GM23338 (cell line): ENCODE measurements at regions not wholly inside any gene's neighbourhood (a gene's known extent, or its start where the extent isn't known, plus 50 kb on each side); places are given as distances from the start of the nearest gene placed in this dataset.
A peak's percentile ranks its signal among the peaks of the same experiment; 100 is the strongest.

Experiments
- ATAC-seq: fragments of 200-7000 bp; cut with Tn5 transposase; 3 replicates; pipeline ENCODE4 v1.9.1; 2020
- DNase-seq: peaks from one replicate; pipeline ENCODE4 v3.0.0-alpha.2; 2015; ENCODE audit warnings: low spot score
- H2AFZ ChIP-seq: fragments of 200-600 bp; sonication (generic); 2 replicates; pipeline ENCODE4 v1.8.0; 2016; ENCODE audit warnings: antibody characterized with exemption, mild to moderate bottlenecking, moderate library complexity
- H3F3A ChIP-seq: fragments of 200-600 bp; sonication (generic); replicated peaks from 2 replicates; pipeline ENCODE4 v1.8.0; 2017; ENCODE audit warnings: antibody characterized with exemption, mixed run types, low read depth
- H3K27ac ChIP-seq: fragments of 200-600 bp; sonication (generic); 2 replicates; pipeline ENCODE4 v1.6.1; 2016; ENCODE audit warnings: low read depth
- H3K27me3 ChIP-seq: fragments of 200-600 bp; sonication (generic); 2 replicates; pipeline ENCODE4 v1.8.0; 2016; ENCODE audit warnings: mild to moderate bottlenecking, mixed run types, moderate library complexity; ENCODE audit not compliant: insufficient read depth
- H3K36me3 ChIP-seq: fragments of 200-600 bp; sonication (generic); 2 replicates; pipeline ENCODE4 v1.8.0; 2016; ENCODE audit warnings: mild to moderate bottlenecking; ENCODE audit not compliant: insufficient read depth
- H3K4me1 ChIP-seq: fragments of 200-600 bp; sonication (generic); 2 replicates; pipeline ENCODE4 v1.8.0; 2016; ENCODE audit warnings: mild to moderate bottlenecking, moderate library complexity; ENCODE audit not compliant: insufficient read depth
- H3K4me2 ChIP-seq: fragments of 200-600 bp; sonication (generic); 2 replicates; pipeline ENCODE4 v1.7.1; 2017; ENCODE audit warnings: mixed run types
- H3K4me3 ChIP-seq: fragments of 200-600 bp; sonication (generic); 2 replicates; pipeline ENCODE4 v1.6.1; 2016; ENCODE audit warnings: mixed run types
- H3K79me2 ChIP-seq: fragments of 200-600 bp; sonication (generic); replicated peaks from 2 replicates; pipeline ENCODE4 v1.8.0; 2017; ENCODE audit warnings: mild to moderate bottlenecking; ENCODE audit not compliant: insufficient read depth
- H3K9me2 ChIP-seq: fragments of 200-600 bp; sonication (generic); 2 replicates; pipeline ENCODE4 v1.8.0; 2017; ENCODE audit not compliant: insufficient read depth
- H4K20me1 ChIP-seq: fragments of 200-600 bp; sonication (generic); replicated peaks from 2 replicates; pipeline ENCODE4 v1.8.0; 2017; ENCODE audit warnings: mild to moderate bottlenecking; ENCODE audit not compliant: insufficient read depth
- H3K27ac Mint-ChIP-seq: 2 replicates; pipeline ENCODE4 v1.8.0; 2020; ENCODE audit warnings: inconsistent platforms, mild to moderate bottlenecking, moderate library complexity, mixed read lengths
- H3K27me3 Mint-ChIP-seq: 3 replicates; pipeline ENCODE4 v1.8.0; 2022; ENCODE audit warnings: low read depth, mild to moderate bottlenecking, moderate library complexity, mixed read lengths, inconsistent platforms; ENCODE audit not compliant: insufficient read depth, poor library complexity
- H3K36me3 Mint-ChIP-seq: 3 replicates; pipeline ENCODE4 v1.8.0; 2021; ENCODE audit warnings: low read depth, mild to moderate bottlenecking, inconsistent platforms, moderate library complexity, mixed read lengths
- H3K4me1 Mint-ChIP-seq: 3 replicates; pipeline ENCODE4 v1.8.0; 2020; ENCODE audit warnings: mild to moderate bottlenecking, inconsistent platforms, mixed read lengths
- H3K4me3 Mint-ChIP-seq: 3 replicates; pipeline ENCODE4 v1.8.0; 2021; ENCODE audit warnings: moderate library complexity, mild to moderate bottlenecking, inconsistent platforms, mixed read lengths
- H3K9me3 Mint-ChIP-seq: 3 replicates; pipeline ENCODE4 v1.8.0; 2020; ENCODE audit warnings: moderate library complexity, mild to moderate bottlenecking, inconsistent platforms, mixed read lengths
- CTCF ChIP-seq, 2 experiments: fragments of 200-600 bp in 1 of 2; sonication (generic) in 1 of 2; conservative IDR thresholded peaks; 2 replicates each; pipeline versions ENCODE4 v1.5.1 to v1.6.1; 2016 to 2017; ENCODE audit warnings: antibody characterized with exemption in 2 of 2, low read depth in 2 of 2, mild to moderate bottlenecking in 2 of 2, moderate library complexity in 1 of 2
- EZH2phosphoT487 ChIP-seq: fragments of 200-600 bp; sonication (generic); IDR thresholded peaks from one replicate; pipeline ENCODE4 v1.8.1; 2018; ENCODE audit warnings: antibody characterized with exemption; ENCODE audit not compliant: unreplicated experiment
- ZNF114 ChIP-seq: fragments of 250-450 bp; sonication (Bioruptor Pico); IDR thresholded peaks from 2 replicates; pipeline ENCODE4 v1.5.0; 2020; ENCODE audit warnings: mild to moderate bottlenecking, moderate library complexity
- ZNF462 ChIP-seq: fragments of 250-450 bp; sonication (Bioruptor Pico); IDR thresholded peaks from 2 replicates; pipeline ENCODE4 v1.5.0; 2020; ENCODE audit warnings: mild to moderate bottlenecking, moderate library complexity

- Mint-ChIP-seq H3K4me1 (peaks cover 13% of the 10 kb centered on the region), H3K9me3 (peaks cover 11% of the 10 kb centered on the region), H3K27ac (no peak overlapping the region), H3K27me3 (no peaks in the 10 kb centered on the region), H3K36me3 (no peaks in the 10 kb centered on the region; the same call in 2 of the 3 replicates), H3K4me3 (no peak overlapping the region)
- no peak for TF ChIP-seq EZH2phosphoT487
- TF ChIP-seq ZNF114, result no peak
- no peak for TF ChIP-seq ZNF462 (CRISPR knock-in tag)
- no peak for TF ChIP-seq CTCF (conservative IDR thresholded peaks at IDR 0.05; ENCODE audit: low read depth in 2 of 2)
- H3K4me2 ChIP-seq, result no peak overlapping the region
- no peaks in the 10 kb centered on the region for H3K36me3 ChIP-seq
- no peaks in the 10 kb centered on the region for H3K4me1 ChIP-seq
- DNase-seq (peak; percentile 20), ATAC-seq (no peak)
- no peaks in the 10 kb centered on the region for H3K79me2 ChIP-seq
- no peak overlapping the region for H3K4me3 ChIP-seq
- no peaks in the 10 kb centered on the region for H3K27me3 ChIP-seq
- H3F3A ChIP-seq, result no peaks in the 10 kb centered on the region
- H4K20me1 ChIP-seq, result no peaks in the 10 kb centered on the region
- no peak overlapping the region for H3K27ac ChIP-seq
- peak overlapping the region; percentile 53; the same call in 1 of the 2 replicates for H2AFZ ChIP-seq
- H3K9me2 ChIP-seq, result no peaks in the 10 kb centered on the region
Measured at GRCh38 chrX:51024106-51024696, 113.7 kb downstream of the BMP15 start.
